AG04449 (cell line): ENCODE measurements at regions not wholly inside any gene's neighbourhood (a gene's known extent, or its start where the extent isn't known, plus 50 kb on each side); places are given as distances from the start of the nearest gene placed in this dataset.

Experiments
- CTCF ChIA-PET: fragments of 350-600 bp; formaldehyde crosslinking; extraction: SDS; loops from one replicate; lab custom pipeline; 2021; ENCODE audit warnings: antibody characterized with exemption; lab: Yijun Ruan, JAX
- POLR2A ChIA-PET: fragments of 400-600, 350-600 bp; formaldehyde crosslinking; extraction: SDS; loops from one replicate; lab custom pipeline; 2020; ENCODE audit warnings: antibody characterized with exemption, inconsistent platforms; lab: Yijun Ruan, JAX
- DNase-seq: peaks from one replicate; pipeline ENCODE4 v3.0.0-alpha.2; 2010; ENCODE audit warnings: low read depth, low spot score
- H3K4me3 ChIP-seq: 2 replicates; pipeline ENCODE4 v1.5.1; 2011; ENCODE audit warnings: low read depth, mild to moderate bottlenecking, control low read depth, low read length
- CTCF ChIP-seq: IDR thresholded peaks from one replicate; pipeline ENCODE4 v1.5.1; 2011; ENCODE audit warnings: mild to moderate bottlenecking, moderate library complexity, low read length, control low read depth, inconsistent platforms; ENCODE audit not compliant: insufficient read depth; ENCODE audit errors: missing control alignments

DNA sequence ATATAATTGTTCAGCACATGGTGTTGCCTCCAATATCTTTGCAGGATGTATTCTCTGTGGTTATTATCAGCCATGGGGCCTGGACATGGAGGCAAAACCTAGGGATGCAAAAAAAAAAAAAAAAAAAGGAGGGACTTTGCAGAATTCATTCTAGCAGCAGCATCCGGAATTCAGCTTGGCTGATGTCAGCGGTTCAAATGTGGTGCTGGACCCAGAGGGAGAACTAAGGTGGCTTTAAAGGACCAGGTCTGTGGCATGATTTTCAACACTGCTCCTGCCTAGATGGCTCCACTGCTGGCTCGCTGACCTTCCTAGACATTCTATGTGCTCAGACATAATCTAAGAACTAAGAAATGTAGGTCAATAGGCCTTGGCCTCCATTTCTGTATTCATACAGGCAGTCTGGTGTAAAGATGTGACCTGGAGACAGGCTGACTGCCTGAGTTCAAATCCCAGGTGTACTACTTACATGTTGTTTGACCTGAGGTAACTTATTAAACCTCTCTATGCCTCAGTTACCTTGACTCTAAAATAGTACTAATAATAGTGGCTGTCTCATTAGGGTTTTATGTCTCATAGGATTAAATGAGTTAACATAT lies 108.6 kb downstream of the PPM1A start:
- CTCF ChIA-PET, result interaction anchor here (1.5 to 10.0 kb wide), 2 partner anchors 8 to 204 kb away, joined by 3 to 62 read pairs; no protein-coding TSS in a partner anchor
- TF ChIP-seq CTCF, result no peak
- no peak for DNase-seq
- no peak overlapping the region for H3K4me3 ChIP-seq
- POLR2A ChIA-PET, result no interaction called here

- no peak for TF ChIP-seq CTCF
- ChIA-PET POLR2A (no interaction called here), CTCF (interaction anchor here (10.0 kb wide), 1 partner anchor 14 kb away, joined by 62 read pairs; no protein-coding TSS in a partner anchor)
These were observed 114.3 kb downstream of the PPM1A start for GRCh38 chr14:60363275-60363674.

DNA sequence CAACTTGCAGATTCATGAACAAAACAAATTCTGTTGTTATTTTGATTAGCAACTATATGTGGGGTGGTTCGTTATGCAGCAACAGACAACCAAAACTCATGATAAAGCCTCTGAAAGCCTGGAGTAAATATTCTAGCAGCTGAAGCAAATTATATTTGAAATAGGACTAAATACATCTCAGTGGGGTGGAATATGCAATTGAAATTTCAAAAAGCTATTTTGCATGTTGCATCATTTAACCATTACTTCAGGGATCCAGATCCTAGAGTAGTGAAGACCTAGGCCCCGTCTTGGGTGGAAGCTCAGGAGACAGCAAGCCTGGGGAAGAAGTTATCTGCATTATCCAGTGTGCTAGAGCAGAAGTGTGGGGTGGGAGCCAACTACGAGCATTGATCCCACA lies 114.7 kb downstream of the PPM1A start:
- DNase-seq, result no peak
- ChIA-PET CTCF (interaction anchor here (10.0 kb wide), 1 partner anchor 14 kb away, joined by 62 read pairs; no protein-coding TSS in a partner anchor), POLR2A (no interaction called here)
- TF ChIP-seq CTCF, result no peak
- no peak overlapping the region for H3K4me3 ChIP-seq

More at GRCh38 chr14:60363275-60363674, 114.3 kb downstream of the PPM1A start:
- no peak for DNase-seq
- H3K4me3 ChIP-seq, result no peak overlapping the region

- TF ChIP-seq CTCF, result no peak
- POLR2A ChIA-PET, result no interaction called here
- no peak for DNase-seq
- CTCF ChIA-PET, result no interaction called here
- H3K4me3 ChIP-seq, result no peak overlapping the region
These were observed 104.0 kb downstream of the C14orf39 start for GRCh38 chr14:60381909-60382308.
